ENCODE measurements at regions not wholly inside any gene's neighbourhood (a gene's known extent, or its start where the extent isn't known, plus 50 kb on each side); places are given as distances from the start of the nearest gene placed in this dataset.
"Not testable (repeated sequence)": the region's sequence is repeated elsewhere in the genome, so short reads cannot be mapped to it uniquely, and the experiment has no call there.

- DNase-seq: no peak
These were observed 448.9 kb upstream of the ERCC4 start for GRCh38 chr16:13471036-13471435.

- no peak for DNase-seq
These were observed 441.0 kb upstream of the ERCC4 start for GRCh38 chr16:13478991-13479390.

GRCh38 chr16:13479549-13479948 lies 440.4 kb upstream of the ERCC4 start:
- no peak for DNase-seq

- DNase-seq: no peak
These were observed 439.2 kb upstream of the ERCC4 start for GRCh38 chr16:13480801-13481200.

- DNase-seq: no peak
These were observed 436.8 kb upstream of the ERCC4 start for GRCh38 chr16:13483121-13483520.

GRCh38 chr16:13489416-13489815 lies 430.5 kb upstream of the ERCC4 start:
- not testable (repeated sequence) for DNase-seq

- no peak for DNase-seq
These were observed 427.9 kb upstream of the ERCC4 start for GRCh38 chr16:13492046-13492445.

- DNase-seq: no peak
These were observed 415.9 kb upstream of the ERCC4 start for GRCh38 chr16:13503960-13504635.

- DNase-seq: no peak
These were observed 412.4 kb upstream of the ERCC4 start for GRCh38 chr16:13507530-13507929.

GRCh38 chr16:13510425-13511151 lies 409.4 kb upstream of the ERCC4 start:
- no peak for DNase-seq

- no peak for DNase-seq
These were observed 402.1 kb upstream of the ERCC4 start for GRCh38 chr16:13517841-13518240.

GRCh38 chr16:13519871-13520270 lies 400.1 kb upstream of the ERCC4 start:
- DNase-seq: no peak

GRCh38 chr16:13521356-13521755 lies 398.6 kb upstream of the ERCC4 start:
- no peak for DNase-seq

GRCh38 chr16:13527332-13527731 lies 392.6 kb upstream of the ERCC4 start:
- DNase-seq: no peak

- DNase-seq: no peak
These were observed 391.3 kb upstream of the ERCC4 start for GRCh38 chr16:13528691-13529090.

GRCh38 chr16:13529193-13529982 lies 390.6 kb upstream of the ERCC4 start:
- no peak for DNase-seq

- no peak for DNase-seq
These were observed 379.2 kb upstream of the ERCC4 start for GRCh38 chr16:13540771-13541170.

GRCh38 chr16:13542284-13542683 lies 377.7 kb upstream of the ERCC4 start:
- DNase-seq: no peak

GRCh38 chr16:13543850-13544249 lies 376.1 kb upstream of the ERCC4 start:
- DNase-seq: no peak

- DNase-seq: no peak
These were observed 374.7 kb upstream of the ERCC4 start for GRCh38 chr16:13545271-13545670.

GRCh38 chr16:13550254-13550653 lies 369.7 kb upstream of the ERCC4 start:
- no peak for DNase-seq

- no peak for DNase-seq
These were observed 367.6 kb upstream of the ERCC4 start for GRCh38 chr16:13552062-13552959.

- no peak for DNase-seq
These were observed 367.0 kb upstream of the ERCC4 start for GRCh38 chr16:13552960-13553257.
